HepG2 (cell line): ENCODE measurements at regions not wholly inside any gene's neighbourhood (a gene's known extent, or its start where the extent isn't known, plus 50 kb on each side); places are given as distances from the start of the nearest gene placed in this dataset.
A peak's percentile ranks its signal among the peaks of the same experiment; 100 is the strongest.

ENCODE experiments used
- ATAC-seq: fragments of 200-7000 bp; cut with Tn5 transposase; 3 replicates; pipeline ENCODE4 v1.9.1; 2020; ENCODE audit warnings: mild to moderate bottlenecking, moderate library complexity
- BruUV-seq: library from RNA; stranded (reverse); fragments of 400-500 nt; replicated peaks from 2 replicates; lab custom pipeline; 2021; lab: Mats Ljungman, UMichigan
- CTCF ChIA-PET: fragments of 300-600 bp; formaldehyde crosslinking; extraction: SDS; loops from one replicate; lab custom pipeline; 2021; ENCODE audit warnings: low total read pairs, inconsistent platforms, low intra/inter-chr PET ratio; lab: Yijun Ruan, JAX
- POLR2A ChIA-PET: fragments of 350-600 bp; sonication (Branson Sonifier 250); formaldehyde crosslinking; loops from one replicate; lab custom pipeline; 2020; ENCODE audit warnings: antibody characterized with exemption, inconsistent platforms; lab: Yijun Ruan, JAX
- DNase-seq: peaks from one replicate; pipeline ENCODE4 v3.0.0-alpha.2; 2015; ENCODE audit warnings: low spot score
- FAIRE-seq: peaks from 3 replicates; lab custom pipeline; 2011; peaks lifted over from hg19 to GRCh38; lab: Jason Lieb, UNC
- H2AFZ ChIP-seq: one replicate; pipeline ENCODE4 v1.6.1; 2011; ENCODE audit warnings: low read length, inconsistent platforms
- H3K27ac ChIP-seq: fragments of 300-600 bp; 3 replicates; pipeline ENCODE4 v1.8.0; 2011; ENCODE audit warnings: mixed run types, mild to moderate bottlenecking, mixed read lengths, low read length, inconsistent platforms; ENCODE audit not compliant: insufficient read depth; ENCODE audit errors: extremely low read length
- H3K27me3 ChIP-seq, 2 experiments: fragments of 200-600 bp in 1 of 2; 2 replicates in 1 of 2; 3 replicates in 1 of 2; pipeline versions ENCODE4 v1.6.0 to v1.8.0; 2011; ENCODE audit warnings: low read length in 2 of 2, mild to moderate bottlenecking in 2 of 2, moderate library complexity in 2 of 2, inconsistent platforms in 1 of 2; ENCODE audit not compliant: insufficient read depth in 2 of 2, control insufficient read depth in 1 of 2
- H3K36me3 ChIP-seq, 2 experiments: fragments of 200-600 bp in 1 of 2; replicated peaks in 1 of 2; 2 replicates in 1 of 2; 3 replicates in 1 of 2; pipeline versions ENCODE4 v1.5.1 to v1.8.0; 2011; ENCODE audit warnings: low read length in 2 of 2, inconsistent platforms in 1 of 2; ENCODE audit not compliant: insufficient read depth in 2 of 2, control insufficient read depth in 1 of 2
- H3K4me1 ChIP-seq: 2 replicates; pipeline ENCODE4 v1.5.1; 2012; ENCODE audit warnings: low read length, inconsistent platforms; ENCODE audit not compliant: insufficient read depth
- H3K4me2 ChIP-seq: 2 replicates; pipeline ENCODE4 v1.6.0; 2011; ENCODE audit warnings: low read depth, low read length, inconsistent platforms
- H3K4me3 ChIP-seq, 3 experiments: fragments of 200-600 bp in 1 of 3; sonication (generic), shearing (Covaris generic) in 1 of 3; replicated peaks in 1 of 3; 2 replicates each; pipeline ENCODE4 v1.5.1; 2011 to 2016; ENCODE audit warnings: low read length in 3 of 3, inconsistent platforms in 2 of 3, low read depth in 2 of 3, mild to moderate bottlenecking in 2 of 3, control low read depth in 1 of 3, mixed read lengths in 1 of 3; ENCODE audit not compliant: insufficient read depth in 1 of 3
- H3K79me2 ChIP-seq: one replicate; pipeline ENCODE4 v1.6.1; 2011; ENCODE audit warnings: low read length, inconsistent platforms; ENCODE audit not compliant: insufficient read depth
- H3K9ac ChIP-seq: 2 replicates; pipeline ENCODE4 v1.6.0; 2011; ENCODE audit warnings: mild to moderate bottlenecking, low read depth, low read length, inconsistent platforms; ENCODE audit not compliant: insufficient read depth
- H3K9me3 ChIP-seq: 2 replicates; pipeline ENCODE4 v1.5.1; 2012; ENCODE audit warnings: mild to moderate bottlenecking, low read length
- H4K20me1 ChIP-seq: 2 replicates; pipeline ENCODE4 v1.6.0; 2011; ENCODE audit warnings: inconsistent platforms, mild to moderate bottlenecking, low read length, moderate library complexity; ENCODE audit not compliant: insufficient read depth
- EEA1 ChIP-seq: sonication (generic); formaldehyde crosslinking; IDR thresholded peaks from 2 replicates; pipeline ENCODE4 v1.5.1; 2020; ENCODE audit warnings: mild to moderate bottlenecking, missing genetic modification reagents, borderline replicate concordance
- ERF ChIP-seq: IDR thresholded peaks from 2 replicates; pipeline ENCODE4 v1.6.1; 2018; ENCODE audit warnings: missing biosample characterization, missing genetic modification reagents
- HES4 ChIP-seq: sonication (generic); formaldehyde crosslinking; IDR thresholded peaks from 2 replicates; pipeline ENCODE4 v1.9.0; 2021; ENCODE audit warnings: mild to moderate bottlenecking, missing genetic modification reagents, borderline replicate concordance
- HMG20A ChIP-seq: IDR thresholded peaks from 2 replicates; pipeline ENCODE4 v1.6.1; 2016; ENCODE audit warnings: borderline replicate concordance
- HNRNPUL1 ChIP-seq: fragments of 200-400 bp; formaldehyde crosslinking; IDR thresholded peaks from 2 replicates; pipeline ENCODE4 v1.6.1; 2017; ENCODE audit warnings: low read depth, mild to moderate bottlenecking, low read length, moderate library complexity
- POGZ ChIP-seq: sonication (generic); formaldehyde crosslinking; IDR thresholded peaks from 2 replicates; pipeline ENCODE4 v1.4.0; 2020; ENCODE audit warnings: mild to moderate bottlenecking, missing genetic modification reagents
- RAD51 ChIP-seq: fragments of 450-650 bp; IDR thresholded peaks from 2 replicates; pipeline ENCODE4 v1.6.1; 2016; ENCODE audit warnings: borderline replicate concordance
- RARA ChIP-seq: IDR thresholded peaks from 2 replicates; pipeline ENCODE4 v1.6.1; 2016; ENCODE audit warnings: missing genetic modification reagents, missing compliant biosample characterization
- RBM39 ChIP-seq: fragments of 200-400 bp; formaldehyde crosslinking; IDR thresholded peaks from one replicate; pipeline ENCODE4 v1.6.1; 2018; ENCODE audit warnings: antibody characterized with exemption, mild to moderate bottlenecking, low read depth, low read length; ENCODE audit not compliant: poor library complexity, severe bottlenecking
- RFX1 ChIP-seq: fragments of 450-650 bp; IDR thresholded peaks from 2 replicates; pipeline ENCODE4 v1.6.1; 2017
- RFX5 ChIP-seq: IDR thresholded peaks from 2 replicates; pipeline ENCODE4 v1.6.1; 2011; ENCODE audit warnings: low read depth, low read length, improper control_type of control experiment
- SOX5 ChIP-seq: IDR thresholded peaks from 2 replicates; pipeline ENCODE4 v1.6.1; 2016; ENCODE audit warnings: borderline replicate concordance
- YEATS4 ChIP-seq: sonication (generic); formaldehyde crosslinking; IDR thresholded peaks from 2 replicates; pipeline ENCODE4 v1.4.0; 2020; ENCODE audit warnings: missing genetic modification reagents, borderline replicate concordance
- ZC3H13 ChIP-seq: sonication (generic); formaldehyde crosslinking; IDR thresholded peaks from 2 replicates; pipeline ENCODE4 v1.8.1; 2023; ENCODE audit warnings: mild to moderate bottlenecking, missing genetic modification reagents, moderate library complexity
- ZFP1 ChIP-seq: IDR thresholded peaks from 2 replicates; pipeline ENCODE4 v1.6.1; 2016
- ZFYVE20 ChIP-seq: sonication (generic); formaldehyde crosslinking; IDR thresholded peaks from 2 replicates; pipeline ENCODE4 v1.8.0; 2023; ENCODE audit warnings: low read depth, mild to moderate bottlenecking, moderate library complexity, missing genetic modification reagents, borderline replicate concordance
- ZNF180 ChIP-seq: sonication (generic); formaldehyde crosslinking; IDR thresholded peaks from 2 replicates; pipeline ENCODE4 v1.4.0; 2020; ENCODE audit warnings: low read depth, missing genetic modification reagents, borderline replicate concordance
- ZNF382 ChIP-seq: sonication (generic); formaldehyde crosslinking; IDR thresholded peaks from 2 replicates; pipeline ENCODE4 v1.5.0; 2020; ENCODE audit warnings: missing genetic modification reagents, mild to moderate bottlenecking, borderline replicate concordance
- ZNF414 ChIP-seq: sonication (generic); formaldehyde crosslinking; IDR thresholded peaks from 2 replicates; pipeline ENCODE4 v1.5.0; 2020; ENCODE audit warnings: missing genetic modification reagents
- ZNF512 ChIP-seq: sonication (generic); formaldehyde crosslinking; IDR thresholded peaks from 2 replicates; pipeline ENCODE4 v1.4.0; 2020; ENCODE audit warnings: mild to moderate bottlenecking, missing genetic modification reagents
- ZNF558 ChIP-seq: sonication (generic); formaldehyde crosslinking; IDR thresholded peaks from 2 replicates; pipeline ENCODE4 v1.9.0; 2022; ENCODE audit warnings: mild to moderate bottlenecking, missing genetic modification reagents, borderline replicate concordance
- ZNF605 ChIP-seq: sonication (generic); formaldehyde crosslinking; IDR thresholded peaks from 2 replicates; pipeline ENCODE4 v1.8.0; 2022; ENCODE audit warnings: mild to moderate bottlenecking, missing genetic modification reagents
- ZNF678 ChIP-seq: sonication (generic); formaldehyde crosslinking; IDR thresholded peaks from 2 replicates; pipeline ENCODE4 v1.4.0; 2020; ENCODE audit warnings: mild to moderate bottlenecking, missing genetic modification reagents
- ZNF878 ChIP-seq: sonication (generic); formaldehyde crosslinking; IDR thresholded peaks from 2 replicates; pipeline ENCODE4 v1.8.1; 2023; ENCODE audit warnings: mild to moderate bottlenecking, missing genetic modification reagents, moderate library complexity
- WGBS: methylation state at CpG from one replicate; pipeline ENCODE4 v1.1.6; 2017; ENCODE audit warnings: low lambda C conversion rate; 5-methylcytosine and 5-hydroxymethylcytosine counted together
- in situ Hi-C: cut with HindIII; loops from 2 replicates; pipeline ENCODE4 v1.10.0; 2017; ENCODE audit warnings: low pct_unique_long_range_greater_than_20kb; ENCODE audit not compliant: extremely low pct_ligation_motif_present
- intact Hi-C: fragments of 100-400 bp; cut with micrococcal nuclease; formaldehyde crosslinking; loops from one replicate; pipeline ENCODE4 v1.10.0; 2022; ENCODE audit not compliant: unreplicated experiment

- TF ChIP-seq HES4 (CRISPR knock-in tag) (no peak), ZNF180 (CRISPR knock-in tag) (no peak), ZFP1 (no peak), ZFYVE20 (CRISPR knock-in tag) (no peak), ZNF382 (CRISPR knock-in tag) (no peak), HMG20A (CRISPR knock-in tag) (peak; percentile 34; the same call in 1 of the 2 replicates), RARA (CRISPR knock-in tag) (0 out of 2 replicates have a peak, but pooled peaks have one; percentile 27), ZNF878 (no peak), RFX1 (no peak), YEATS4 (no peak), RFX5 (no peak), RBM39 (no peak), ZNF605 (CRISPR knock-in tag) (no peak), ERF (CRISPR knock-in tag) (no peak)
- TF ChIP-seq, all 625 proteins: peak for 11
Measured at GRCh38 chr3:156620260-156620659, 54.1 kb upstream of the TIPARP start (continued).

GRCh38 chr3:156619376-156619775 lies 55.0 kb upstream of the TIPARP start:
- ChIA-PET CTCF (no interaction called here), POLR2A (no interaction called here)
- Histone ChIP-seq H3K4me1 (no peaks in the 10 kb centered on the region), H3K27me3 (no peaks in the 10 kb centered on the region), H3K79me2 (no peaks in the 10 kb centered on the region), H3K9ac (no peak overlapping the region), H2AFZ (no peak overlapping the region), H3K4me2 (no peak overlapping the region), H4K20me1 (no peaks in the 10 kb centered on the region), H3K4me3 (no peak overlapping the region), H3K9me3 (no peaks in the 10 kb centered on the region), H3K27ac (no peak overlapping the region), H3K36me3 (no peaks in the 10 kb centered on the region)
- BruUV-seq, result no TSS peak
- in situ Hi-C loops (no loop called here), intact Hi-C loops (no loop called here)
- FAIRE-seq, result no peak
- no peak for TF ChIP-seq RAD51
- no peak for TF ChIP-seq ZC3H13 (CRISPR knock-in tag)
- TF ChIP-seq SOX5, result no peak
- no peak for TF ChIP-seq EEA1
- no peak for TF ChIP-seq ZNF678 (CRISPR knock-in tag)
- TF ChIP-seq HNRNPUL1, result no peak
- TF ChIP-seq POGZ (CRISPR knock-in tag), result no peak
- TF ChIP-seq ZNF414, result no peak
- TF ChIP-seq ZNF558 (CRISPR knock-in tag), result no peak
- TF ChIP-seq ZNF512 (CRISPR knock-in tag), result no peak
- 61% methylated on average over 2 of the region's 2 CpGs for WGBS
- no peak for ATAC-seq
- DNase-seq, result no peak
